ENCODE measurements at regions not wholly inside any gene's neighbourhood (a gene's known extent, or its start where the extent isn't known, plus 50 kb on each side); places are given as distances from the start of the nearest gene placed in this dataset.

DNA sequence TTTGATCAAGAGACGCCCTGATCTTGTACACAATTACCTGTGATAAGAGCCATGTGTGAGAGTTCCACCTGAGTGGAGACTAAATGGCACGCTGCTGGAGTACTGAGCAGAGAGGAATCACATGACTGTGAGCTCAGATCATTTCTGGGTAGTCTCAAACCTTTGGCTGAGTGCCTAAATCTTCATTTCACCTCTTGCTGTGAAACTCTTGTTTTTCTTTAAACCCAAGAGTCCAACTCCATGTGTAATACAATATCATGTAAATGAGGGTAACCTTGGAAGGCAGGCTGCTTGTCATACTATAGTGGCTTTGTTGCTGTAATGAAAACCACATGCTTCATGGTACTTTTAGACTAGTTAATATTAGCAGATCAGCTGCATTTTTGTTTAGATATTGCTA is 156.9 kb downstream of the CAND1 start:
- FAIRE-seq, result peak; percentile 17
- no peak for DNase-seq (ENCODE audit: low spot score)

DNA sequence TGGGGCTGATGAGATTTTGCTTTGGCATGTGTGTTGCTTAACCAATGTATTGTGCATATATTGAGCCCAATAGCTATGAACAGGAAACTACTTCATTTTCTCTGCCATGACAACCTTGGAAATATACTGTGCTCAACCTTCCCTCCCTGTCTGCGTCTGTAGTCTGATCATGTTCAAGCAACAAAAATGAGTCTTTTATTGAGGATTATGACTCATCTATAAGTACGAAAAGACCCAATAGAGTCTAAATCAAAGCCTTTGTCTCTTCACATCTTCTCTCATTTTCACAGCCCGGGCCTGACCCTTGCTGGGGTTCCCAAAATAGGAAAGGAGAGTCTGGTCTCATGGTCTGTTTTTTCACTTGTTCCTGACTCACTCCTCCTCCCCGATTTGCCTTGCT is 158.2 kb downstream of the CAND1 start:
- no peak for DNase-seq (ENCODE audit: low spot score)
- FAIRE-seq, result no peak

DNA sequence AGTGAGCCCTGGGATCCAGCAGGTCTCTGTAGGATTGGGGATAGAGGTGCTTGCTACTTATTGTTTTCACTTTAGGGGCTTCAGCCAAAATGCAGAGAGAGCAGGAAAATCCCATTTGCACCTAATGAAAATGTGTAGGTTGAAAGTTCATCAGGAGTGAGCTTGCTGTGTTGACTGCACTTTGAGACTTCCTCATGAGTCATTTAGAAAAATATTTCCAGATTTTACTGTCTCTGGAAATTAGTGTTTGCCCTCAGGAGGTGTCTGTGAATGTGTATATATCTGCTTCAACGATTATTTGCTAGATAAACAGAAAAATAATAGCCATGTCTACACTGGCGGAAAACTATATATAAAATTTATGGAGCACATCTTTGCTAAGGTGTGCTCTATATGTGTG is 159.3 kb downstream of the CAND1 start:
- DNase-seq (ENCODE audit: low spot score), result no peak
- FAIRE-seq, result no peak

DNA sequence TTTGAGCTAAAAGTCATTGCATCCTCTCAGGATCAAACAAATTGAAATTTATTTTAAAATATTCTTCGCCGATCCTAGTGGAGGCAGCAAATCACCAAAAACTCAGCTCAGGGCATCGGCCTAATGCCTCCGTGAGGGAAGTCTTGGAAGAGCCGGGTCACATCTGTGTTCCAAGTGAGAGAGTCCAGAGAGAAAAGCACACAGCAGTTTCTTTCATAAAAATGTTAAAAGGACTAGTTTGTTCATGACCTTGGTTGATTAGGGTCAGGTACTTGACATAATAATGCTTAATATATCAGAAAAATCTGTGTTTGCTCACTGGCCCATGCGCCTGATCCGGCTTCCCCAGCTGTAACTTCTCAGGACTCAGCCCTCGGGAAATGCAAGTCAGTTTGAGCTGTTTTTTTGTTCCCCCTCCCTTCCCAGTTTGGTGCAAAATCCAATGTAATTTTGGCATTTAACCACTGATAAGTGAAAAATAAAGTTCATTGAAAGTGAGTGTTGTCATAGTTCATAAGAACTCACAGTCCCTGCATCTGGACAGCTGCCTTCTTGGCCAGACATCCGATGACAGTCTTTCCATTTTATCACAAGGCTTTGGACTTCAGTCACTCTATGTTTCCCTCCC is 161.7 kb downstream of the CAND1 start:
- no peak for FAIRE-seq
- no peak for DNase-seq (ENCODE audit: low spot score)

DNA sequence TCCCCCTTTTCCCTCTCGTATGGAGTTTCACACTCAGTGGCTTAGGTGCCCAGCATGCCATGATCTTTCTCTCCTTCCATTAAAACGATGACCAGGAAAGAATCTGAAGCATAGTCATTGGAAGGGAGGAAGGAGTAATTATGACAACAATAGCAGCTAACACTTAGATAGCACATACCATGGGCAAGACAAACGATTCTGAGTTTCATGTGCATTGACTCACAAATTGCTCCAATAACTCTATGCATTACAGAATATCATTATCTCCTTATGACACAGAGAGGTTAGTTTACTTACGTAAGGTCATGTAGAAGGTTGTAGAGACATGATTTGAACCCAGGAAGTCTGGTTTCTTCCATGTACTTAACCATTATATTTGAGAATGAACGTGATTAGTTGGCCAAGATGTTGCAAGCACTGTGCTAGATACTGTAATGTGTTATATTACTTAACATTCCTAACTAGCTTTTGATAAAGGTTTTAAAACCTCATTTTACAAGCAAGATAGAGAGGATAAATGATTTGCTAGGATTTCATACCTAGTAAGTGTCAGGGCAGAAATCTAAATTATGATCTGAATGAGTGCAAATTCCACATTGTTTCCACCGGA is 162.4 kb downstream of the CAND1 start:
- FAIRE-seq, result no peak
- no peak for DNase-seq (ENCODE audit: low spot score)

DNA sequence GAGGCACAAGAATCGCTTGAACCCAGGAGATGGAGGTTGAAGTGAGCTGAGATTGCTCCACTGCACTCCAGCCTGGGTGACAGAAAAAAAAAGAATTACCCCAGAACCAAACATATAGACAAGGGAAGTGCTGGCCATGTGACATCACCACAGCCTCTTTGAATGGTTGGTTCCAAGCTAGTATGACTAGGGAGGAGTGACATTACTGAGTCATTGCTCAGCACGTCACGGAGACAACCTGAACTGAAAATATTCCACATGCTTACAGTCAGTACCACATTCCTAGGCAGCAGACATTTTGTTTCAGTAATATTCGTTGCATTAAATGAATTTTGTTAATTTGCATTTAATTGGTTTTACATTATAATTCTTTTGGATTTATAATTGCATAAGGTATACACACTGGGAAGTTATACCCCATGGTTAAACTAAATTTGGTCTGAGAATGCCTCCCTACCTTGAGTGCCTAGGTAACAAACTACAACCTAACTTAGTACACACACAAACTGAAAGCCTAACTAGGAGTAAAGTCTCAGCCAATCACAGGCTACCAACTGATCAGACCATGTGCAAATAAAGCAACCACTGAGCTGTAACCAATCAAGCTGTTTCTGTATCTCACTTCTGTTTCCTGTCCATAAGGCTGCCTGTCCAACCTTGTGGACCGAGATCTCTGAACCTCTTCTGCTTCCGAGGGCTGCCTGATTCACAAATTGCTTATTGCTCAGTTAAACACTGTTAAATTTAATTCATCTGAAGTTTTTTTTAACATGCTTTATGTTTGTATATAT is 164.4 kb downstream of the CAND1 start:
- DNase-seq (ENCODE audit: low spot score) (peak; percentile 58), FAIRE-seq (no peak)

DNA sequence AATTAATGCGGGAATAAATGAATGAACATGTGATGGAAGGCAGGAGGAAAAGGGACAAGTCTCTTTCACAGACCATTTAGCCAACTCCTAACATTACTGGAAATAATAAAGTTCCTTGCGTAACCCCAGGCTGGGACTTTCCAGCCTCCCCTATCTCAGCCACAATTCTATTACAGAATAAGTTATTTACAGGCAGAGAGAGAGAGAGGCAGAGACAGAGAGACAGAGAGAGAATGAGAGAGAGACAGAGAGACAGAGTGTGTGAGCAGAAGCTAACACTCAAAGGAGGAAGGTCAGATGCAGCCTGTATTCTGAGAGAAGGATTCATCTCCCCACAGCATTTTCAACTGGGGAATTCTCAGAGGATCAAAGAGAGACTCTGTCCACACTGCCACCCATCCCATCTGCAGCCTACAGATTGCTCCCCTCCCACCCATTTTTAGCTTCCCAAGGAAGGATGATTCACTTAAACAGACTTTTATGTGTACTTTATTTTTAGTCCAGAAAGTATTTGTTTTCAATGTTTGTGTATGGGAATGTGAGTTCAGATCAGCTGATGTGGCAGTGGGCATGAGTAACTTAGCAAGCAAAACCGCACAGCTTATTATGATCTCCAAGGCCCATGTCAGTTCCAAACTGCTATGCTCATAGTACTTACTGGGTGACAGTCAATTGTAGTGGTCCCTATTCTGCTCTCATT is 165.7 kb downstream of the CAND1 start:
- peak; percentile 81 for FAIRE-seq
- DNase-seq (ENCODE audit: low spot score), result peak; percentile 78

DNA sequence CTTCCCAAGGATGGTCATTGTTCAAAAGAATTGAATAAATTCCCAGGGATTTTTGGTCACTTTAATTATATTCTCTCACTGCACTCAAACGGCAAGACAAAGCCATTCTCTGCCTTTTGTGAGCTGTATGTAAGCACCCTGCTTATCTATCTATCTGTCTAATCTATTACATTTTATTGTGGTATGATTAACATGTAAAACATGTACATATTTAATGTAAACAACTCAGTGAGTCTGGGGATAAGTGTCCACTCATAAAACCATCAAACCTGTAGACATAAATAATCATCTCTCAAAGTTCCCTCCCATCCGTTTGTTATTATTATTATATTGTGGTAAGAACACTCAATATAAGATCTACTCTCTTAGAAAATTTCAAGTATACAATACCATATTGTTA is 167.1 kb downstream of the CAND1 start:
- FAIRE-seq, result no peak
- DNase-seq (ENCODE audit: low spot score), result no peak

DNA sequence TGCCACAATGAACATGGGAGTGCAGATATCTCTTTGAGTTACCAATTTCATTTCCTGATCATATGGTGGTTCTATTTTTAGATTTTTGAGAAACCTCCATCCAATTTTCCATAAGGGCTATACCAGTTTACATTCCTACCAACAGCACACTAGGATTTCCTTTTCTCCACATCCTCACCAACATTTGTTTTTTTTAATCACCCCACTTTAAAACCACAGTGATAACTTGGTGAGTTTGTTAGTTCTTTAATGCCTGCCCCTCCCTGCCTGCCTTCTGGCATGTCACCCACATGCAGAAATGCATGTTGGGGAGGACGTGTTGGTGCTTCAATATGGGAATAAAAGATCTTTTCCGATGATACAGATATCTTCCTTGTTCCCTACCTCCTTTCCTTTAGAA is 167.9 kb downstream of the CAND1 start:
- DNase-seq (ENCODE audit: low spot score), result no peak
- FAIRE-seq, result no peak

DNA sequence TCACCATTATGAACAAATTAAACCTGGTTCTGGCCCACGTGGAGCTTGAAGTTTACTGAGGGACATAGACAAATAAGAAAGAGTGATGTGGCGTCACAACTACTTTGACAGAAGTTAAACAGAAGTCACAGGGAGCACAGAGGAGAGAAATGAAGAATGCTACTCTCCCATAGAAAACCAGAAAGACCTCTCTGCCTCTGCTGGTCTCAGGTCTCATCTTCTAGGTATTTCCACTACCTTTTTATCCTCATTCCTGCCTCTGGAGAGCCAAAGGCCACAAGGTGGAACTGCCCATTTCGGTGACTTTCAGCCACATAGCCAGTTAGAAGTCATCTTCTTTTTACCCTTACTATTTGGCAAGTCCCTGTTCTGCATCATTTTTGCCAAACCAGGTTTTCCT is 170.5 kb downstream of the CAND1 start:
- DNase-seq (ENCODE audit: low spot score) (no peak), FAIRE-seq (no peak)

DNA sequence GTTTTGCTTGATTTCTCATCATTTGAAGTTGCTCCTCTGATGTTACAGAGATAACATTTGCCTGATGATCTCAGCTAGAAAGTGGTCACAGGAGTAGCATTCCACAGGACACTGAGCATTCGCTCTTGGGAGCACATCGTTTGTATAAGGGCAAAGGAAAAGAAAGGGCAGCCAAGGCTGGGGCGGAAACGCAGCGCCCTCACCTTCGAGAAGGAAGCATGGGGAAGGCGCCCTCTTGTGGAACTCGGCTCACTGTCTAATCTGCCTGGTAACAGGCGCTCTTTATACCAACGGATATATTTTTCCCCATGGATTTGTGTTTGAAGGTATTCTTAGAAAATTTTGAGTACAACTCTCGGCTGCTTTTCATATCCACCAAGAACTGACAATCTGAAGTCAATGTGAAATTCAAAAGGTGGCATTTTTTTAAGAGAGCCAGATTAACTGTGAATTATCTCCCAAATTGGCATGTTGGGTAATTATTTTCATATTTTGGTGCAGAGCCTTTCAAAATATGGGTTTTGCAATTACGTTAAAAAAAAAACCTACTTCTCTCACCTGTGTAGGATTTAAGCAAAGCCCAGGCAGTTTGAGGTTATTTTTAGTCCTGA is 172.7 kb downstream of the CAND1 start:
- peak; percentile 12 for FAIRE-seq
- DNase-seq (ENCODE audit: low spot score), result peak; percentile 64

DNA sequence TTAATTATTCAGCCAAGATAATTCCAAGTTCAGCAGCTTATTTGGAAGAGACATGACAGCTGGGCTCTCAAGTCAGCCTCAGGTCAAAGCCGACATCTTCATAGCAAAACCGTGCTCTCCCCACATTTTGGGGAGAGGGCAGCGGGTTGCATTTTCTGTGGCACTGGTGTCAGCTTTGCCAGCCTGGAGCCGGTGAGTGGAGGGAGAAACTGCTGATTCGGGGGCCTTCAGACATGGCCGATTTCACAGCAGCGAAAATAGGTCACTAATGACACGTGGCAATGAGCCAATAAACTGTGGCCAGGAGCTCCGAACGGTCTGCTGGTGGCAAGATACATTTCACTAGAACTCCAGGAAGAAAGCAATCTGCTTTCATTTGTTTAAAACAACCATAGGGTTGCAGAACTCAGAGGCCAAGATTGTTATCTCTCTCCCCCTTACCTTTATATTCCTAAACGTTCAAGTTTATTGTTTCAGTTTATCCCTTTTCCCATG is 173.2 kb downstream of the CAND1 start:
- peak; percentile 35 for DNase-seq (ENCODE audit: low spot score)
- peak; percentile 35 for FAIRE-seq

DNA sequence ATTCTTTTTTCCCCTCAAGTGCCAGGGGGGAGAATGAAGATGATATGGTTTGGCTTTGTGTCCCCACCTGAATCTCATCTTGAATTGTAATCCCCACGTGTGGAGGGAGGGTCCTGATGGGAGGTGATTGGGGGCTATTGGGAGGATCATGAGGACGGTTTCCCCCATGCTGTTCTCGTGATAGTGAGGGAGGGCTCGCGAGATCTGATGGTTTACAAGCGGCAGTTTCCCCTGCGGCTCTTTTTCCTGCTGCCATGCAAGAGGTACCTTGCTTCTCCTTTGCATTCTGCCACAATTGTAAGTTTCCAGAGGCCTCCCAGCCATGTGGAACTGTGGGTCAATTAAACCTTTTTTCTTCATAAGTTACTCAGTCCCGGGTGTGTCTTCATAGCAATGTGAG is 173.7 kb downstream of the CAND1 start:
- no peak for DNase-seq (ENCODE audit: low spot score)
- no peak for FAIRE-seq

DNA sequence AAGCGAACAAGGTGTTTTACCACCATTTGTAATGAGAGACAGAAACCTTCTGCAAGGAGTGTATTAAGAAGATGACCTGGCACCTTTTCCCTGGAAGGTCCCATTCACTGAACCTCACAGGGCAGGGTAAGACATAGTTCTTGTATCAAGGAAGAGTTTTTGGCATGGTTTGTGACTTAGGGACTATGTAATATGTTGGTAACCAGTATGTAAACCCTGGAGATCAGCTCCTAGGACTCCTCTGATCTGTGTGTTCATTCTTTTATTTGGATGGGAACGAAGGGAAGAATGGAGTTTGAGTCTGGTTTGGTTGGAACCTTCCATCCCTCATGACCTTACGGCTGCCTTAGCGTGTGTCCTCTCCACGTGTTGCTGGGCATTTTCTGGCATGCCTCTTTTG is 175.4 kb downstream of the CAND1 start:
- FAIRE-seq, result no peak

DNA sequence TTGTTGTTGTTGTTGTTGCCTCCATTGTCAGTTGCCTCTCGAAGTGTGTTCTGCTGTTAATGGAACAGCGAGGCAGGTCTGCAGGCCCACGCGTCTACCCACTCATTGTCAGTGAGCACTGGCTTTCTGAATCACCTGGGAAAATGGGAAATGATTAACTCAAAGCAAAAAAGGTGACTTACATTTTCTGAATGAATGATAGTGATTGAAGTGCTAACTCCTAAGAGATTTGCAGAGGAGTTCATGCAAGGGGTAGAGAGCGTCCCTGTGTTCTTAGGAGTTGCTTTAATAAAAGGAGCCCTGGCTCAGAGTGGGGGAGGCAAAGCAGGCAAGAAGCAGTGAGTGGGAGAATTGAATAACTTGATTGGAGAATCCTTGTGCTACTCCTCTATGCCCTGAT is 177.6 kb downstream of the CAND1 start:
- DNase-seq (ENCODE audit: low spot score) (no peak), FAIRE-seq (no peak)

More for the DNA sequence above, 175.4 kb downstream of the CAND1 start:
- DNase-seq (ENCODE audit: low spot score), result no peak

DNA sequence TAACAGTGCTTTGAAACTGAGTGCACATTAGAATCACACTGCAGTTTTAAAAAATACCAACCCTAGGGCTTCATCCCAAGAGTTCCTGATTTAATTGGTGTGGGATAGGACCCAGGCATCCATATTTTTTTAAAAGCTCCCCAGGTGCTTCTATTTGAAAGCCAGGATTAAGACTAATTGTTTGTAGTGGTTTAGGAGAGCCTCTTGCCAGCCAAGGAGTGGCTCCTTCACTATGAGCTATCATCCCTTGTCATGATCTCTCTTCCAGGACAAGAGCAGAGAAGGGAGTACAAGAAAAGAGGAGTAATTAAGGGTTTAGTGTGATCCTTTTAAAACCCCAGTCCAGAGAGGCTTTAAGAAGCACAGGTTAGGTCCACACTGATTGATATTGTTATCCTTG is 178.0 kb downstream of the CAND1 start:
- FAIRE-seq (no peak), DNase-seq (ENCODE audit: low spot score) (no peak)

DNA sequence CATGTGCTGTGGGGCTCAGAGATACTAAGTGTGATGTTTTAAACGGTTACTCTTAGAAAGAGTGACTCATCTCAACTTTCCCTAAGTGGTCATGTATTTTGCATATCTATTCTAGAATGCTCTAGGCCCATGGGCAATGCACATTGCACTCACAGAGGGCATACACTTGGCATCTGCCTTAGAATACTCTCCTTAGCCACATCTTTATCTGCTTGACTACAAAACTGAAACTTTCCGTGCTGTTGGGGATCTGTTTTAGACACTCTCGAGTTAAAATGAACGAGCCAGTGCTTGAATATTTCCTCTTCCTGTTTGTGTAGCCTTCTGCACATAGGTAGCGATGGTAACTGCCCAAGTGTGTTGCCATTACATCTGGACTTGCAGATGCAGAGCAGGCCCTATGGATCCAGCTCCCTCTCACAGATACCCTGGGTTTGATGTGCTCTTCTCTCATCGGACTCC is 180.5 kb downstream of the CAND1 start:
- no peak for DNase-seq (ENCODE audit: low spot score)
- no peak for FAIRE-seq

DNA sequence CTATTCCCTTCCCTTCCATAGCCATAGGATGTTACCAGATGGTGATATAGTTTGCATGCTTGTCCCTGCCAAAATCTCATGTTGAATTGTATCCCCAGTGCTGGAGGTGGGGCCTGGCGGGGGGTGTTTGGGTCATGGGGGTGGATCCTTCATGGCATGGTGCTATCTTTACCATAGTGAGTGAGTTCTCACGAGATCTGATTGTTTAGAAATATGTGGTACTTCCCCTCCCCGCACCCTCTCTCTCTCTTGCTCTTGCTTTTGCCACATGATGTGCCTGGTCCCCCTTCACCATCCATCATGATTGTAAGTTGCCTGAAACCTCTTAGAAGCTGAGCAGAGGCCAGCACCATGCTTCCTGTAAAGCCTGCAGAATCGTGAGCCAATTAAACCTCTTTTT is 181.3 kb downstream of the CAND1 start:
- no peak for FAIRE-seq
- no peak for DNase-seq (ENCODE audit: low spot score)

DNA sequence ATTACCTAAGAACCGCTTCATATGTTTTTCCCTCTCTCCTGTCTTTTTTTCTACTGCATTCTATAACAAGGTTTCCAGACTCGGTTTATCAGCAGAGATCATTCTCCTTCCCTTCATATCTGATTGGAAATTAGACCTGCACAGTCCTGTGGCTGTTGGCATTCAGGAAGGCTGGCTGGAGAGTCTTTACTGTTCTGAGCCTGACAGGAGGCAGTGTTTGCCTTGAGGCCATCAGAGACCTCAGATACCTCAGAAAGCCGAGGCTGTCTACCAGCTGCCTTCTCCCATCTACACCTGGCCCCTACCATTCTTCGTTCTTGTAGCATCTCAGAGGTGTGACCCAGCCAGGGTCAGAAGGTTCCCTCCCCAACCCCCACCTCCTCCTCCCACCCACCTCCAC is 182.0 kb downstream of the CAND1 start:
- FAIRE-seq (no peak), DNase-seq (ENCODE audit: low spot score) (no peak)

DNA sequence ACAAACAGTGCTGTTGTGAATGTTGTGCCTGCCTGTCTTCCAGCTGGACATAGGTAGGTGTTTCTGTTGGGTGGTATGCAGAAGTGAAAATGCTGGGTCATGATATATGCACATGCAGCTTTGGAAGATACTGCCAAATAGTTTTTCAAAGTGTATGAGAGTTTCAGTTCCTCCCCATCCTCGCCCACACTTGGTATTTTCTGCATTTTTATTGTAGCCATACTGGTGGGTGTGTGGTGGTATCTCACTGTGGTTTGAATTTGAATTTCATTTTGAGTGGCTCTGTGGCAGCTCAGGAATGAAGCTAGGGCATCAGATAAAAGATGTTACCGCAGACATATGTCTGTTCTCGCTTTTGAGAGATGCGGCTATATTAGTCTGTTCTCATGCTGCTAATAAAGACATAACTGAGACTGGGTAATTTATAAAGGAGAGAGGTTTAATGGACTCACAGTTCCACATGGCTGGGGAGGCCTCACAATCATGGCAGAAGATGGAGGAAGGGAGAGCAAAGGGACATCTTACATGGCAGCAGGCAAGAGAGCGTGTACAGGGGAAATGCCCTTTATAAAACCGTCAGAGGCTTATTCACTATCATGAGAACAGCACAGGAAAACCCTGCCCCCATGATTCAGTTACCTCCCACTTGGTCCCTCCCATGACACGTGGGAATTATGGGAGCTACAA is 183.1 kb downstream of the CAND1 start:
- no peak for DNase-seq (ENCODE audit: low spot score)
- FAIRE-seq, result no peak

DNA sequence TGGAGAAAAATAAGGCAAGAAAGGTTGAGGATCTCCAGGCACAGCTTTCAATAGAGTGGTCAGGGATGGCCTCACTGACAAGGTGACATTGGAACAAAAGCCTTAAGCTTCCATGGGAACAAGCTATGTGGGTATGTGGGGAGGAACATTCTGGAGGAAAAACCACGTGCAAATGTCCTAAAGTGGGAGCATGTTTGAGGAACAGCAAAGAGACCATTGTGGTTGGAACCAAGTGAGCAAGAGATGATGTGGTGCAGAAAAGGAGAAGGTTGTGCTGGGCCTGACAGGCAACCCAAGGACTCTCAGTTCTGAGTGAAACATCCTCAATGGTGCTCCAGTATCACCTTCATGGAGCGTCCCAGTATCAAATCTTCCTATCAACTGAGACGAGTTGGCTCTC is 184.0 kb downstream of the CAND1 start:
- FAIRE-seq, result no peak
- no peak for DNase-seq (ENCODE audit: low spot score)
